Stimulated activated CD8-positive, alpha-beta memory T cell treated with anti-CD3 and anti-CD28 coated beads, Interleukin-2, amount 100 ng/mL, for 1 hour (primary cell): ENCODE measurements at regions not wholly inside any gene's neighbourhood (a gene's known extent, or its start where the extent isn't known, plus 50 kb on each side); places are given as distances from the start of the nearest gene placed in this dataset.

Source experiments
- DNase-seq, 2 donors: peaks; one replicate each; pipeline ENCODE4 v3.0.0-alpha.2; 2020; ENCODE audit warnings: low read depth in 2 of 2

DNA sequence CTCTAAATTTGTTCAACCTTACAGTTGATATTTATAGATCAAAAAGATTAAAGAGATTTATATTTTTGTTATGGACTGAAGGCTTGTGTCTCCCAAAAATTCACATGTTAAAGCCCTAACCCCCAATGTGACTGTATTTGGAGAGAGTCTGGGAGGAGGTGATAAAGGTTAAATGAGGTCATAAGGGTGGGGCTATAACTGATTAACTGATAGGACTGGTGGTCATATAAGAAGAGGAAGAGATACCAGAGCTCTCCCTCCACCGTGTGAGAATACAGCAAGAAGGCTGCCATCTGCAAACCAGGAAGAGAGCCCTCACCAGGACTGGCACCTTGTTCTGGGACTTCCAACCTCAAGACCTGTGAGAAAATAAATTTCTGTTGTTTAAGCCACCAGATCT, 264.3 kb downstream of the ENC1 start:
- no peak for DNase-seq

GRCh38 chr5:74375271-74375670, 265.3 kb downstream of the ENC1 start:
- no peak for DNase-seq

DNA sequence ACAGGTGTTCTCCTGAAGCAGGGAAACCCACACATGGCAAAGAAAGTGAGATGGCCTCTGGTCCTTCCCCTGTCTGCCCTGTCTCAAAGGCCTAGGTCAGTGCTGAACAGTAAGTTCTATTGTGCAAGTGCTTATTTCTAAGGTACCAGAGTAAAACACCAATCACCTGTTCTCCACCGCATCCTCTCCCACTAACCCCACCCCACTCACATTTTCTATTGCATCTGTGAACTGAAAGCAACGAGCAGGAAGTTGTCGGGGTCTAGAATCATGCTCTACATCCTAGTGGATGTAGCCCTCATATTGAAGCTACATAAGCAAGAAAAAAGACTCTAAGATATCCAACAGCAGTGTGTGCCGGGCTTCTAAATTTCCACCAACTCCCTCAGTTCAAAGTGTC, 265.9 kb downstream of the ENC1 start:
- DNase-seq = no peak

DNA sequence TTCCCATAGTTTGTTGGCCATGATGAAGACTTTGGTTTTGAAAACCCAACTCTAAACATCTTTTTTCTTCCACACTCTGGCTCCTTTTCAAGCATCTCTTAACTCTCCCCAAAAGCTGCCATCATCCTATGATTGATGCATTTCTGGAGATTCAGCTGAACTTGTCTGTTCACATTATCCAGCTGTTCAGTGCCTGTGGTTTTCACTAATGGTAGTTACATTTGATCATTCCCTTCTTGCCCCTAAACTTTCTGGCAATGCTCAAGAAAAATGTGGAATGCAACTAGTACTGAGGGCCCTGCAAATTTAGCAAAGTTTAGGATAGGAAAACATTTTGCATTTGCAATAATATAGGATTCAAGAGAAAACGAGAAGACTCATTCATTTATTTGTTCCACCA, 267.5 kb downstream of the ENC1 start:
- no peak for DNase-seq

DNA sequence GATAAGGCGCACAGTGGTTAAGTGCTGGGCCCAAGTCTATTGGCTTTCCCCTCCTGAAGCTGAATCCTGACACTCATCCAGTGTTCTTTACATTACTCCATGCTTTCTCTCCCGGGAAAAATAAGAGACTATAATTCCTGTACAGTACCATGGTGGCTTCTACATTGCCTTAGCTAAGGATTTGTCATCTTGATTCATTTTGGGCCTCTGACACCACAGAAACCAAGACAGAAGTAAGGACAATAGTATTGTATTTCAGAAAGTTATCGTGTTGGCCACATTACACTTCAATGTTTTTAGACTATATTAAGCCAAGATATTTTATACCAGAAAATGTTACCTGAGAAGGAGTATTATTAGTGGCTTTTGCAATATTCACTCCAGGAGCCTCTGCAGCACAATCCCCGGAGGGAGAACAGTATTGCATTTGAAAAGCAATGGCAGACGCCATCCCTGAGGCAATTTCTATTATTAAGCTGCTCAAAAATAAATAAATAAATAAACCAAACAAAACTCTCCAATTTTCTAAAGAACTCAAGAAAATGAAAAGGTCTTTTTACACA, 267.9 kb downstream of the ENC1 start:
- DNase-seq = no peak

- DNase-seq = no peak
Observed at GRCh38 chr5:74372051-74372450, 268.5 kb downstream of the ENC1 start.

GRCh38 chr5:74371621-74372020, 268.9 kb downstream of the ENC1 start:
- no peak for DNase-seq

DNA sequence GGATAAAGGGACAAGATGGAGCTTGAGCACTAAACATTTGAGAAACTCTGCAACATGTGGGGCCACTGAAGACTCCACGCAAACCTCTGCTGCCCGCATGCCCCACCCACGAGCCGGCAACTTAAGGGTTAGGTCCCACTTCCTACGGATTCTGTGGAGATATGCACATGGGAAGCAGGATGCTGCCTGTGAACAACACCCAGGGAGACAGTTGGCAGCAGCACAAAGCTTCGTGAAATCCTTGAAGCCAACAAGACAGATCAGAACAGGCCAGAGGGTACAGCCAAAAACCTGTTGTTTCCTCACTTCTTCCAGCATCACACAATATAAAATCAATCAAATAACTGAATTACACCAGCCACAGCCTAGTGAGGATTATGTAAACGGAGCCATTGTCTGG, 270.4 kb downstream of the ENC1 start:
- no peak for DNase-seq

DNA sequence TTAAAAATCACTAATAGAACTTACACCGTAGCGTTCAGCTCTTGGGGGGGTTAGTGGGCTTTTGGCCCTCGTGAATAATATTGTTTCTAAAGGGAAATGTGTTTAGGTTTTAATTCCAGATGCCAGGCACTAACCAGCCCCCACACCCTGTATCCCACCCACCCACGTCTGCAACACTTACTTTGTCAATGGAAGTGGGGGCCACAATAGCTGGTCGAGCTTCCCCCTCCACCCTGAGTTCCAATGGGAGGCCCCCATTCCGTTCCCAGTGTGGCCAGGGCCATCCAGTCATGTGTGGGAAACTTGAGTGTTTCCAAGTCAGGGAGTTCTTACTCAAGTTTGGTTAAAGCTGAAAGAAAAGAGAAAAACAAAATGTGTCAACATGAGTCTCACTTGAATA, 271.4 kb downstream of the ENC1 start:
- no peak for DNase-seq

- no peak for DNase-seq
Observed at GRCh38 chr5:74367934-74368333, 272.6 kb downstream of the ENC1 start.

GRCh38 chr5:74367241-74367733, 273.2 kb downstream of the ENC1 start:
- no peak for DNase-seq

GRCh38 chr5:74365723-74366122, 274.8 kb downstream of the ENC1 start:
- DNase-seq = no peak

- DNase-seq = no peak
Observed at GRCh38 chr5:74364507-74364906, 276.0 kb downstream of the ENC1 start.

DNA sequence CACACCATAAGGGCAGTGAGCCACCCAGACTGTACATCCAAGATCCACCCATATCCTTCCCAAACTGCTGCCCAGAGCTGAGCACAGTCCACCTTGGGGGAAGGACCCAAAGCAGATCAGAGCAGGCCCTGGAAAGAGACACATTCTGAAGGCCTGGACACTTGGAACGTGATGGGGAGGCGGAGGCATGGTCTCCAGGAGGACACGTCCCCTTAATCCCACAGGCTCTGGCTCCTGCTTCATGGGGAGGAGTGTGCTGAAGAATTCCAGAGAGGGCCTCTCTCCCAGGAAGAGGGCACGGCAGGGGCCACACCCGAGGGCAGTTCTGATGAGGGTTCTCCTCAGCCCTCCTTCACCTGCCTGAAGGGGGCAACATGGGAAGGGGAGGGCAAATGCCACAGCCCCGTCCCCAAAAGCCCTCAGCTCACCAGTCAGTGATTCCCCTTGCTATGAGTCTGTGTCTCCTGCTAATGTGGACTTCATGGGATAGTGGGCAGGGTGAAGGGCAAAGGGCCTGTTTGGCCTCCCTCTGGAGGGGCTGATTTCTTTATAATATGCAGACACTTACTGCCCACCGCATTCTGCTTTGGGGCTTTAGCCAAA, 276.8 kb downstream of the ENC1 start:
- no peak for DNase-seq

- DNase-seq = no peak
Observed at GRCh38 chr5:74361406-74362358, 278.8 kb downstream of the ENC1 start.

DNA sequence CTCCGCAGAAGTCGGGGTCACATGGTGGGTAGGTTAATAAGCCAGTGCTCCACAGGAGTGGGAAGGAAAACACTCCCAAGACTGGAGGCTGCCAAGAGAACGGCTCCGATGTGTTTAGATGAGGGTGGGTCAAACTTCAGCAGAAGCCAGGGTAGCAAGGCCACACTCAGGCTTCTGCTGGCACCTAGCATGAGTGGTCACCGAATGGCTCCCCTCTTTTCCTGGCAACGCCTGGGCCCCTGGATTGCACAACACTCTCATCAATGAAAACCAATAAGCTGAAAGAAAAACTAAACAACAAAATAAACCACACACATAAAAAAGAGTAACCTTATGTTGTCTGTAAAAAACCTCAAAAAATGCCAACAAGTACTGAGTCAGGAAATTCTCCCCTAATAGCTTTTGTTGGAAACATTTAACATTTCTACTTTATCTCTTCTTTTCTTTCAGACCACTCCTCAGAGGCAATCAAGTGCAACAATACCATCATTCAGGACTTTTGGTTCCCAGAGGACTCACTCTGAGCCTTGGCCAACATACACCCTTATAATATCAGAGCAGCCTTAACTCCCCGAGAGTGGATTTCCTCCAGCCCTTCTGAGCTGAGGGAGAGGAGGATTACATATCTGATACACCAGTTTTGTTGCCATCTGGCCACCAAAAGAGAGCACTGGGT, 279.9 kb downstream of the ENC1 start:
- no peak for DNase-seq

DNA sequence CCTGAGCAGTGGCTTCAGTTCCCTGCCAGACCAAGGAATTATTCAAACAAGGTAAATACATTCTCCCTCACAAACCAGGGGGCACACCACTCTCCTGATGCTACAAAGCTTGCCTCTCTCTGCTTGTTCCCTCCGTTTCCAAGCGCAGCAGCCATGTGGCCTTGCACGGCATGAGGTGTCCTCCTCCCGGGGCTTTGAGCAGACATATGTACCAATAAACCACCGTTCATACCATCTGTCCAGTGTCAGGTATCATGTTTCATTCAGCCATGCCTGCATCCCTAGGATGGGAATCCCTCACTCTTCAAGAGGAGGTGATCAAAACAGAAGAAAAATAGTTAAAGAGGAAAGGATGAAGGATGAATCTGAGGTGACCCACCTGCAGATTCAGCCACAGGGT, 282.7 kb downstream of the ENC1 start:
- no peak for DNase-seq

- no peak for DNase-seq
Observed at GRCh38 chr5:74356009-74356695, 284.4 kb downstream of the ENC1 start.

DNA sequence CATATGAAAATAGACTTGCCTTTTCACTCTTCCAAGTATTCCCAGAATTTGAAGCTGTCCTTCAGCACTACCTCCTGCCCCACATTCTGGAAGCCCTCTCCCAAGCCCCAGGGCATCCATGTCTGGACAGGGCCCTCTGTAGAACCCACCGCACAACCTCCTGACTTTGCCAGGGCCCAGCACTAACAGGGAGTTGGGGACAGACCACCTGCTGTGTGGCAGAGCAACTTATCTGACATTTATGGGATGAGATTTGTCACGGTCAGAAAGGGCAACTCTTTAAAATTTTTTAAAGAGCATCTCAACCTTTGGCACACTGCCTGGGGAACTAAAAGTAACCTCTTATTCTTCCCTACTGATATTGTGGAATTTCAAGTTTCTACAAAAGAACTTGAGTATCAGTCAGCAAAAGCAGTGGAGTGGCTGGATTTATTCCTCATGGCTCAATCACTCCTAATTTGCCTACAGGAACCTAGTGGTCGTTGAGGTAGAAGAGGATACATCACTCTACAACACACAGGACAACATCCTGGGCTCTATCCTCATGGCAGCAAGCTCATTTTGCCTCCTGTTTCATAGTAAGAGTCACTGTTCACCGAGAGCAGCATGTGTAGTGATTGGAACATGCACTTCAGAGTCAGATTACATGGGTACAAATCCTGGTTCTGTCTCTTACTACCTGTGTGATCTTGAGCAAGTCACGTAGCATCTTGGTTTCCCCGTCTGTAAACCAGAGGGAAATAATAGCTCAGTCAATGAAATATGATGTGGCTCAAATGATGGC, 285.3 kb downstream of the ENC1 start:
- DNase-seq = no peak

- DNase-seq = no peak
Observed at GRCh38 chr5:74352256-74352655, 288.3 kb downstream of the ENC1 start.
